ENCODE measurements at regions not wholly inside any gene's neighbourhood (a gene's known extent, or its start where the extent isn't known, plus 50 kb on each side); places are given as distances from the start of the nearest gene placed in this dataset.

GRCh38 chr2:144650907-144651306, 131.0 kb upstream of the ZEB2 start:
- no peaks in the 10 kb centered on the region for H4K20me1 ChIP-seq (ENCODE audit: control insufficient read depth, insufficient read depth, insufficient read length)
- H2BK120ac ChIP-seq (ENCODE audit: low read depth, low read length, poor library complexity, severe bottlenecking) = no peak overlapping the region
- no peaks in the 10 kb centered on the region for H3K79me2 ChIP-seq (ENCODE audit: insufficient read depth, low read length)
- H3K4ac ChIP-seq (ENCODE audit: low read depth, low read length) = no peak overlapping the region
- Mint-ChIP-seq H3K27ac (no peak overlapping the region; a peak in 1 of 7 replicates), H3K4me3 (no peak overlapping the region), H3K4me1 (peaks cover 18 to 24% of the 10 kb centered on the region in 2 experiments), H3K27me3 (ENCODE audit: low read depth) (no peaks in the 10 kb centered on the region), H3K9me3 (no peaks in the 10 kb centered on the region; a peak in 1 of 5 replicates), H3K36me3 (ENCODE audit: insufficient read depth in 1 of 3, low read depth in 3 of 3) (no peaks in the 10 kb centered on the region)
- no peak overlapping the region for H2BK12ac ChIP-seq (ENCODE audit: insufficient read length, low read depth, low read length)
- no peak overlapping the region for H3T11ph ChIP-seq (ENCODE audit: low read length)
- H3K79me1 ChIP-seq (ENCODE audit: insufficient read depth, low read depth, low read length, poor library complexity, severe bottlenecking) = no peaks in the 10 kb centered on the region
- H3K23ac ChIP-seq (ENCODE audit: insufficient read length, low read depth, low read length) = no peak overlapping the region
- no peak overlapping the region for H2AK5ac ChIP-seq (ENCODE audit: insufficient read length, low read length)
- no CpG with 5 or more reads among the region's 6 CpGs for WGBS (ENCODE audit: extremely low coverage, insufficient read length, low lambda C conversion rate)
- H3K4me2 ChIP-seq (ENCODE audit: insufficient read depth, insufficient read length, low read length) = no peak overlapping the region
- H2BK15ac ChIP-seq (ENCODE audit: low read depth, low read length) = no peak overlapping the region
- no peak overlapping the region for H4K5ac ChIP-seq (ENCODE audit: insufficient read length, low read depth, low read length)
- no peak overlapping the region for H3K18ac ChIP-seq (ENCODE audit: insufficient read length, low read depth, low read length)
- H2BK20ac ChIP-seq (ENCODE audit: low read depth, low read length, poor library complexity, severe bottlenecking) = no peak overlapping the region
- no peak overlapping the region for H2BK5ac ChIP-seq (ENCODE audit: insufficient read length, low read length)
- no peak overlapping the region for H2AFZ ChIP-seq (ENCODE audit: low read length)
- no peak for DNase-seq
- peaks cover 2% of the 10 kb centered on the region; the same call in 1 of the 2 replicates for H3K4me1 ChIP-seq (ENCODE audit: insufficient read depth, low read length)
- no peak overlapping the region for H3K14ac ChIP-seq (ENCODE audit: insufficient read depth, low read length)
- H4K91ac ChIP-seq (ENCODE audit: insufficient read length, low read depth, low read length) = no peak overlapping the region
- H3K56ac ChIP-seq (ENCODE audit: insufficient read length, low read depth, low read length) = no peak overlapping the region
- H3K27ac ChIP-seq (ENCODE audit: insufficient read length, low read depth, low read length) = no peak overlapping the region
- no peak for TF ChIP-seq CTCF (conservative IDR thresholded peaks at IDR 0.05)
- no peak overlapping the region for H4K8ac ChIP-seq (replicated peaks; ENCODE audit: insufficient read length, low read depth, low read length)
- H3K23me2 ChIP-seq (ENCODE audit: insufficient read length, low read depth, low read length, poor library complexity, severe bottlenecking) = peaks cover 2% of the 10 kb centered on the region
- H3K27me3 ChIP-seq (ENCODE audit: insufficient read depth, low read length) = no peaks in the 10 kb centered on the region
- H3K9me3 ChIP-seq (ENCODE audit: control insufficient read depth, low read depth, low read length) = no peaks in the 10 kb centered on the region
- H3K9ac ChIP-seq (ENCODE audit: extremely low read depth, insufficient read length, low read length) = no peak overlapping the region
